GM19043 (cell line): ENCODE measurements at regions not wholly inside any gene's neighbourhood (a gene's known extent, or its start where the extent isn't known, plus 50 kb on each side); places are given as distances from the start of the nearest gene placed in this dataset.
A peak's percentile ranks its signal among the peaks of the same experiment; 100 is the strongest.

ENCODE experiments used
- ATAC-seq: cut with Tn5 transposase; IDR thresholded peaks from one replicate; pipeline ENCODE4 v1.9.1; 2021; ENCODE audit warnings: low read depth; ENCODE audit not compliant: unreplicated experiment

- ATAC-seq, result peak; percentile 1
Measured at GRCh38 chr6:138691595-138692057, 81.9 kb upstream of the CCDC28A start.

GRCh38 chr6:138692058-138692977, 81.3 kb upstream of the CCDC28A start:
- ATAC-seq, result peak; percentile 60

GRCh38 chr6:138692978-138693909, 80.3 kb upstream of the CCDC28A start:
- ATAC-seq, result peak; percentile 45

GRCh38 chr6:138695193-138695592, 78.4 kb upstream of the CCDC28A start:
- no peak for ATAC-seq

GRCh38 chr6:138714493-138714892, 59.1 kb upstream of the CCDC28A start:
- no peak for ATAC-seq

- ATAC-seq, result no peak
Measured at GRCh38 chr6:138716013-138716412, 57.6 kb upstream of the CCDC28A start.

GRCh38 chr6:138716971-138717665, 56.5 kb upstream of the CCDC28A start:
- no peak for ATAC-seq

GRCh38 chr6:138719011-138719635, 54.4 kb upstream of the CCDC28A start:
- ATAC-seq, result no peak

GRCh38 chr6:138719744-138720143, 53.8 kb upstream of the CCDC28A start:
- no peak for ATAC-seq

- ATAC-seq, result no peak
Measured at GRCh38 chr6:138722425-138723371, 50.9 kb upstream of the CCDC28A start.
